GM12878 (cell line): ENCODE measurements at regions not wholly inside any gene's neighbourhood (a gene's known extent, or its start where the extent isn't known, plus 50 kb on each side); places are given as distances from the start of the nearest gene placed in this dataset.

ENCODE experiments used
- DPF2 ChIP-seq: fragments of 450-650 bp; IDR thresholded peaks from 2 replicates; pipeline ENCODE4 v1.6.1; 2017; ENCODE audit warnings: mild to moderate bottlenecking
- FOXK2 ChIP-seq: fragments of 450-650 bp; IDR thresholded peaks from 2 replicates; pipeline ENCODE4 v1.6.1; 2017; ENCODE audit warnings: mild to moderate bottlenecking, moderate library complexity
- NFIC ChIP-seq: IDR thresholded peaks from 2 replicates; pipeline ENCODE4 v1.6.1; 2012; ENCODE audit warnings: low read depth, mild to moderate bottlenecking, inconsistent platforms, low read length, moderate library complexity
- POLR2AphosphoS5 ChIP-seq: IDR thresholded peaks from 2 replicates; pipeline ENCODE4 v1.6.1; 2011; ENCODE audit warnings: mild to moderate bottlenecking, low read length, inconsistent platforms
- SPI1 ChIP-seq: IDR thresholded peaks from 2 replicates; pipeline ENCODE4 v1.6.1; 2011; ENCODE audit warnings: low read depth, mild to moderate bottlenecking, low read length, moderate library complexity, borderline replicate concordance; ENCODE audit not compliant: insufficient read depth

DNA sequence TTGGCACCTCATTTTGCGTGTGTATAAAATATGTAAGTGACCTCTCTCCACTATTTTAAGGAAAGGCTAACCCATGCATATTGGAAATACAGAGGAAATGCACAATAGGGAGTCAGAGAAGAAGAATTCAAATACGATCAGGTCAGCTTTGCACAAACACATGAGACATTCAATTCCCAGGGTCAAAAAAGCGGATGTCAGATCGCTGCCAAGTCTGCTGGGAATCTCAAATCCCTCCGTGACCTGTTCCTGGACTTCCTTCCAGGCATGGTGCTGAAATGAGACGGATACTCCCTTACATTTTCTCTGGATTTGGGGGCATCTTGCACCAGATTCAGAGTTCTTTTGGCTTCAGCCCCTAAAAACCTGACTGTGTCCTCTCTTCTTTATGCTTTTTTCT is 91.9 kb upstream of the PRKCQ start:
- TF ChIP-seq NFIC (no peak), SPI1 (no peak), DPF2 (no peak), POLR2AphosphoS5 (no peak), FOXK2 (no peak)
